Sigmoid colon (tissue), 6 donors: ENCODE measurements at regions not wholly inside any gene's neighbourhood (a gene's known extent, or its start where the extent isn't known, plus 50 kb on each side); places are given as distances from the start of the nearest gene placed in this dataset.

ENCODE experiments used
- DNase-seq: peaks from one replicate; pipeline ENCODE4 v3.0.0-alpha.2; 2019
- H3K27ac ChIP-seq, 4 donors: fragments of 200-600 bp; sonication (generic); one replicate each; pipeline ENCODE4 v1.5.1; 2016 to 2019; ENCODE audit warnings: mild to moderate bottlenecking in 1 of 4
- H3K27me3 ChIP-seq, 3 donors: fragments of 200-600 bp; sonication (generic); one replicate each; pipeline ENCODE4 v1.5.1; 2019; ENCODE audit warnings: mild to moderate bottlenecking in 1 of 3
- H3K36me3 ChIP-seq, 4 donors: fragments of 200-600 bp; sonication (generic); one replicate each; pipeline ENCODE4 v1.5.1; 2016 to 2019
- H3K4me1 ChIP-seq, 4 donors: fragments of 200-600 bp; sonication (generic); one replicate each; pipeline ENCODE4 v1.5.1; 2017 to 2019
- H3K4me3 ChIP-seq, 4 donors: fragments of 200-600 bp; sonication (generic); one replicate each; pipeline ENCODE4 v1.5.1; 2017 to 2019; ENCODE audit warnings: mild to moderate bottlenecking in 2 of 4, moderate library complexity in 1 of 4
- H3K9me3 ChIP-seq, 4 donors: fragments of 200-600 bp in 3 of 4; sonication (generic) in 3 of 4; one replicate each; pipeline versions ENCODE4 v1.5.1 to v1.6.1; 2013 to 2019
- EP300 ChIP-seq, 4 donors: sonication (generic); formaldehyde crosslinking; IDR thresholded peaks; one replicate each; pipeline ENCODE4 v1.6.1; 2017; ENCODE audit warnings: antibody characterized with exemption in 4 of 4
- POLR2A ChIP-seq, 2 donors: fragments of 450-650 bp; IDR thresholded peaks; one replicate each; pipeline ENCODE4 v1.6.1; 2016; ENCODE audit warnings: antibody characterized with exemption in 2 of 2, mild to moderate bottlenecking in 2 of 2, moderate library complexity in 2 of 2
- POLR2AphosphoS5 ChIP-seq, 4 donors: sonication (generic); formaldehyde crosslinking; IDR thresholded peaks; one replicate each; pipeline ENCODE4 v1.6.1; 2017; ENCODE audit warnings: antibody characterized with exemption in 4 of 4
- WGBS, 2 donors: extraction: QIAGEN DNeasy Blood & Tissue Kit; methylation state at CpG; one replicate each; pipeline ENCODE4 v1.1.7; 2013; 5-methylcytosine and 5-hydroxymethylcytosine counted together
- intact Hi-C: fragments of 100-400 bp; cut with DNase I; formaldehyde crosslinking; loops from one replicate; pipeline ENCODE4 v1.15.1; 2023
- TF ChIP-seq, protein P1 (sequence below), 4 experiments: fragments of 450-650 bp in 3 of 4; fragments of 200-600 bp in 1 of 4; IDR thresholded peaks; one replicate each; pipeline ENCODE4 v1.5.1; 2016 to 2019; ENCODE audit warnings: antibody characterized with exemption in 4 of 4, mild to moderate bottlenecking in 3 of 4, moderate library complexity in 2 of 4
- donor health status: healthy with polysubstance abuse.
- donor health status: healthy.

GRCh38 chr20:50242548-50242862, 51.9 kb downstream of the CEBPB start:
- Histone ChIP-seq H3K36me3 (no peaks in the 10 kb centered on the region), H3K9me3 (no peaks in the 10 kb centered on the region), H3K27ac (peak overlapping the region in 1 of 4 donors; percentile 4), H3K4me3 (no peak overlapping the region), H3K27me3 (no peaks in the 10 kb centered on the region), H3K4me1 (no peaks in the 10 kb centered on the region)
- intact Hi-C loops: no loop called here
- TF ChIP-seq POLR2A (IDR thresholded peaks at IDR 0.05) (no peak), EP300 (IDR thresholded peaks at IDR 0.05) (no peak), POLR2AphosphoS5 (IDR thresholded peaks at IDR 0.05) (no peak)
- TF ChIP-seq, protein P1, sequence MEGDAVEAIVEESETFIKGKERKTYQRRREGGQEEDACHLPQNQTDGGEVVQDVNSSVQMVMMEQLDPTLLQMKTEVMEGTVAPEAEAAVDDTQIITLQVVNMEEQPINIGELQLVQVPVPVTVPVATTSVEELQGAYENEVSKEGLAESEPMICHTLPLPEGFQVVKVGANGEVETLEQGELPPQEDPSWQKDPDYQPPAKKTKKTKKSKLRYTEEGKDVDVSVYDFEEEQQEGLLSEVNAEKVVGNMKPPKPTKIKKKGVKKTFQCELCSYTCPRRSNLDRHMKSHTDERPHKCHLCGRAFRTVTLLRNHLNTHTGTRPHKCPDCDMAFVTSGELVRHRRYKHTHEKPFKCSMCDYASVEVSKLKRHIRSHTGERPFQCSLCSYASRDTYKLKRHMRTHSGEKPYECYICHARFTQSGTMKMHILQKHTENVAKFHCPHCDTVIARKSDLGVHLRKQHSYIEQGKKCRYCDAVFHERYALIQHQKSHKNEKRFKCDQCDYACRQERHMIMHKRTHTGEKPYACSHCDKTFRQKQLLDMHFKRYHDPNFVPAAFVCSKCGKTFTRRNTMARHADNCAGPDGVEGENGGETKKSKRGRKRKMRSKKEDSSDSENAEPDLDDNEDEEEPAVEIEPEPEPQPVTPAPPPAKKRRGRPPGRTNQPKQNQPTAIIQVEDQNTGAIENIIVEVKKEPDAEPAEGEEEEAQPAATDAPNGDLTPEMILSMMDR (IDR thresholded peaks at IDR 0.05): no peak
- no peak for DNase-seq
- 47 to 75% methylated on average over 6 of the region's 6 CpGs for WGBS, 2 donors

DNA sequence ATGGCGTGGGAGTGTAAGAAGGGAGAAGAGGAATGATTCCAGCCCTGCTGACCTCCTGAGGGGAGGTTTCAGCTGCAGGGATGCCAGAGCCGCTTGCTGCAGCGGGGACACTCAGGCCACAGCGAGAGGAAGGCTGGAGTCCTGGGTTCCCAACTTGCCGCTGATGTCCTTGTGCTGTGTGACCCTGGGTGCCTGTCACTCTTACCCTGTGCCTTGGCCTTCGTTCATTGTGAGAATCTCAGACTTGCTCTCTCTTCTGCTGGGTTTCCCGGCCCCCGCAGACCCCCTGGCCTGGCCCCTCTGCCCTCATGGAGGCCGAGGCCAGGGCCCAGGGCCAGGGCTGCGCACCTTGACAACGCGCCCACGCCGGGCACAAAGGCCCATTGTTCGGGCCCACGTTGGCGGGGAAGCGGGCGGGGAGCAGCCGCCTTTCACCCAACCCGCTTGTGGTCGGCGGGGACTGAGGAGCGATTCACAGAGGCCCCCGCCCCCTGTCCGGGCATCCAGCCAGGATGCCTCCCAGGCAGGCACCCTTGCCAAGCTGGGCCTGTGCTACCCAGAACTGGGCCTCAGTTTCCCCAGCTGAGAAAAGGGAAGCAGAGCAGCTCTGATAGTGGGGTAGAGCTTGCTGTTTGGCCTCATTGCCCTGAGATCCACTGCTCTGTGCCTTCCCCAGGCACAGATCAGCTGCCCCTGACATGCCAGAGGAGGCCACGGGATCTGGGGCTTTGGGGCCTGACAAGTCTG, 52.4 kb downstream of the CEBPB start:
- intact Hi-C loops: no loop called here
- Histone ChIP-seq H3K4me1 (no peaks in the 10 kb centered on the region), H3K36me3 (no peaks in the 10 kb centered on the region), H3K9me3 (no peaks in the 10 kb centered on the region), H3K27ac (peak overlapping the region in 1 of 4 donors; percentile 4), H3K4me3 (no peak overlapping the region), H3K27me3 (no peaks in the 10 kb centered on the region)
- no peak for DNase-seq
- TF ChIP-seq, protein P1 (IDR thresholded peaks at IDR 0.05): no peak
- TF ChIP-seq POLR2A (IDR thresholded peaks at IDR 0.05) (no peak), POLR2AphosphoS5 (IDR thresholded peaks at IDR 0.05) (no peak), EP300 (IDR thresholded peaks at IDR 0.05) (no peak)
- 17 to 64% methylated on average over 27 of the region's 27 CpGs for WGBS, 2 donors

GRCh38 chr20:50243610-50244351, 53.2 kb downstream of the CEBPB start:
- TF ChIP-seq POLR2AphosphoS5 (IDR thresholded peaks at IDR 0.05): no peak
- TF ChIP-seq, protein P1 (IDR thresholded peaks at IDR 0.05): no peak
- no peak for TF ChIP-seq POLR2A (IDR thresholded peaks at IDR 0.05)
- TF ChIP-seq EP300 (IDR thresholded peaks at IDR 0.05): no peak
- H3K27me3 ChIP-seq: no peaks in the 10 kb centered on the region
- intact Hi-C loops: no loop called here
- no peaks in the 10 kb centered on the region for H3K36me3 ChIP-seq
- H3K4me3 ChIP-seq: no peak overlapping the region
- no peak for DNase-seq
- 78 to 90% methylated on average over 15 of the region's 15 CpGs for WGBS, 2 donors
- H3K27ac ChIP-seq: peak overlapping the region in 1 of 4 donors; percentile 18
- no peaks in the 10 kb centered on the region for H3K4me1 ChIP-seq
- no peaks in the 10 kb centered on the region for H3K9me3 ChIP-seq

GRCh38 chr20:50244352-50245149, 53.9 kb downstream of the CEBPB start:
- TF ChIP-seq EP300 (IDR thresholded peaks at IDR 0.05) (no peak), POLR2A (IDR thresholded peaks at IDR 0.05) (no peak), POLR2AphosphoS5 (IDR thresholded peaks at IDR 0.05) (no peak)
- TF ChIP-seq, protein P1 (IDR thresholded peaks at IDR 0.05): no peak
- Histone ChIP-seq H3K27me3 (no peaks in the 10 kb centered on the region), H3K27ac (peak overlapping the region in 1 of 4 donors; percentile 18), H3K9me3 (no peaks in the 10 kb centered on the region), H3K4me1 (no peaks in the 10 kb centered on the region), H3K4me3 (no peak overlapping the region), H3K36me3 (no peaks in the 10 kb centered on the region)
- intact Hi-C loops: no loop called here
- DNase-seq: no peak
- 53 to 77% methylated on average over 9 of the region's 9 CpGs for WGBS, 2 donors
